Thyroid gland (tissue), 4 donors: ENCODE measurements at regions not wholly inside any gene's neighbourhood (a gene's known extent, or its start where the extent isn't known, plus 50 kb on each side); places are given as distances from the start of the nearest gene placed in this dataset.

Experiments used
- CTCF ChIP-seq, 6 experiments: fragments of 200-600 bp in 3 of 6; fragments of 450-650 bp in 3 of 6; sonication (generic) in 3 of 6; IDR thresholded peaks; one replicate each; pipeline ENCODE4 v1.5.1; 2016 to 2019; ENCODE audit warnings: antibody characterized with exemption in 6 of 6, mild to moderate bottlenecking in 2 of 6, inconsistent platforms in 1 of 6, moderate library complexity in 1 of 6
- POLR2A ChIP-seq, 2 donors: fragments of 450-650 bp; IDR thresholded peaks; one replicate each; pipeline ENCODE4 v1.6.1; 2017; ENCODE audit warnings: antibody characterized with exemption in 2 of 2, mild to moderate bottlenecking in 2 of 2, moderate library complexity in 1 of 2

- TF ChIP-seq POLR2A (IDR thresholded peaks at IDR 0.05) (no peak), CTCF (IDR thresholded peaks at IDR 0.05) (no peak)
Measured at GRCh38 chr16:35691057-35691456, 2231.6 kb downstream of the TP53TG3F start.
